Lower lobe of right lung (tissue), 2 donors: ENCODE measurements at regions not wholly inside any gene's neighbourhood (a gene's known extent, or its start where the extent isn't known, plus 50 kb on each side); places are given as distances from the start of the nearest gene placed in this dataset.

Experiments used
- ATAC-seq, 2 donors: fragments of 200-7000 bp; cut with Tn5 transposase; one replicate each; pipeline ENCODE4 v1.9.1; 2020 to 2022; ENCODE audit warnings: mild to moderate bottlenecking in 2 of 2, moderate library complexity in 2 of 2
- DNase-seq: peaks from one replicate; pipeline ENCODE4 v3.0.0-alpha.2; 2020
- H3K27ac ChIP-seq: fragments of 200-600 bp; one replicate; pipeline ENCODE4 v1.8.0; 2022
- H3K27me3 ChIP-seq: fragments of 200-600 bp; one replicate; pipeline ENCODE4 v1.8.0; 2022; ENCODE audit warnings: low read depth
- H3K36me3 ChIP-seq: fragments of 200-600 bp; one replicate; pipeline ENCODE4 v1.8.0; 2022; ENCODE audit warnings: mild to moderate bottlenecking
- H3K4me1 ChIP-seq: fragments of 200-600 bp; one replicate; pipeline ENCODE4 v1.8.0; 2022
- H3K4me3 ChIP-seq: fragments of 200-600 bp; one replicate; pipeline ENCODE4 v1.8.0; 2022; ENCODE audit warnings: mild to moderate bottlenecking
- H3K9me3 ChIP-seq: fragments of 200-600 bp; one replicate; pipeline ENCODE4 v1.8.0; 2022
- CTCF ChIP-seq: fragments of 200-600 bp; IDR thresholded peaks from one replicate; pipeline ENCODE4 v1.8.0; 2022; ENCODE audit warnings: antibody characterized with exemption, mild to moderate bottlenecking
- intact Hi-C: fragments of 100-400 bp; cut with DNase I; formaldehyde crosslinking; loops from one replicate; pipeline ENCODE4 v1.11.0; 2022
- donor health status: DM: no; HTN: yes; CAD: no; lungs with severe emphysema.

GRCh38 chr5:56335212-56335611 is 102.1 kb upstream of the ANKRD55 start:
- TF ChIP-seq CTCF, result no peak
- intact Hi-C loops, result no loop called here
- no peak for ATAC-seq
- Histone ChIP-seq H3K4me1 (no peaks in the 10 kb centered on the region), H3K27me3 (no peaks in the 10 kb centered on the region), H3K27ac (no peak overlapping the region), H3K36me3 (no peaks in the 10 kb centered on the region), H3K4me3 (no peak overlapping the region), H3K9me3 (peaks cover 4% of the 10 kb centered on the region)
- no peak for DNase-seq

- H3K27ac ChIP-seq, result no peak overlapping the region
- H3K36me3 ChIP-seq, result no peaks in the 10 kb centered on the region
- intact Hi-C loops, result no loop called here
- no peaks in the 10 kb centered on the region for H3K27me3 ChIP-seq
- H3K9me3 ChIP-seq, result peaks cover 4% of the 10 kb centered on the region
- ATAC-seq, result no peak
- no peak overlapping the region for H3K4me3 ChIP-seq
- peaks cover 8% of the 10 kb centered on the region for H3K4me1 ChIP-seq
- TF ChIP-seq CTCF, result no peak
- no peak for DNase-seq
Measured at GRCh38 chr5:56330806-56331205, 97.7 kb upstream of the ANKRD55 start.

- no peak overlapping the region for H3K27ac ChIP-seq
- intact Hi-C loops, result no loop called here
- H3K9me3 ChIP-seq, result peaks cover under 1% of the 10 kb centered on the region
- no peak overlapping the region for H3K4me3 ChIP-seq
- H3K36me3 ChIP-seq, result no peaks in the 10 kb centered on the region
- peaks cover 8% of the 10 kb centered on the region for H3K4me1 ChIP-seq
- DNase-seq (no peak), ATAC-seq (no peak)
- H3K27me3 ChIP-seq, result no peaks in the 10 kb centered on the region
- TF ChIP-seq CTCF, result no peak
Measured at GRCh38 chr5:56330167-56330566, 97.0 kb upstream of the ANKRD55 start.

- Histone ChIP-seq H3K27ac (no peak overlapping the region), H3K27me3 (no peaks in the 10 kb centered on the region), H3K9me3 (no peaks in the 10 kb centered on the region), H3K4me3 (no peak overlapping the region), H3K4me1 (peaks cover 8% of the 10 kb centered on the region), H3K36me3 (no peaks in the 10 kb centered on the region)
- intact Hi-C loops, result no loop called here
- DNase-seq (no peak), ATAC-seq (no peak)
- TF ChIP-seq CTCF, result no peak
Measured at GRCh38 chr5:56329652-56330051, 96.5 kb upstream of the ANKRD55 start.

- Histone ChIP-seq H3K4me3 (no peak overlapping the region), H3K27me3 (no peaks in the 10 kb centered on the region), H3K4me1 (peaks cover 8% of the 10 kb centered on the region), H3K36me3 (no peaks in the 10 kb centered on the region), H3K9me3 (no peaks in the 10 kb centered on the region), H3K27ac (no peak overlapping the region)
- ATAC-seq, result peak in 1 of 2 donors; percentile 42
- no peak for DNase-seq
- TF ChIP-seq CTCF, result no peak
- intact Hi-C loops, result no loop called here
Measured at GRCh38 chr5:56328753-56329560, 95.8 kb upstream of the ANKRD55 start.
